HepG2 (cell line): ENCODE measurements at regions not wholly inside any gene's neighbourhood (a gene's known extent, or its start where the extent isn't known, plus 50 kb on each side); places are given as distances from the start of the nearest gene placed in this dataset.
A peak's percentile ranks its signal among the peaks of the same experiment; 100 is the strongest.

ENCODE experiments used
- ATAC-seq: fragments of 200-7000 bp; cut with Tn5 transposase; 3 replicates; pipeline ENCODE4 v1.9.1; 2020; ENCODE audit warnings: mild to moderate bottlenecking, moderate library complexity
- BruUV-seq: library from RNA; stranded (reverse); fragments of 400-500 nt; replicated peaks from 2 replicates; lab custom pipeline; 2021; lab: Mats Ljungman, UMichigan
- CTCF ChIA-PET: fragments of 300-600 bp; formaldehyde crosslinking; extraction: SDS; loops from one replicate; lab custom pipeline; 2021; ENCODE audit warnings: low total read pairs, inconsistent platforms, low intra/inter-chr PET ratio; lab: Yijun Ruan, JAX
- POLR2A ChIA-PET: fragments of 350-600 bp; sonication (Branson Sonifier 250); formaldehyde crosslinking; loops from one replicate; lab custom pipeline; 2020; ENCODE audit warnings: antibody characterized with exemption, inconsistent platforms; lab: Yijun Ruan, JAX
- DNase-seq: peaks from one replicate; pipeline ENCODE4 v3.0.0-alpha.2; 2015; ENCODE audit warnings: low spot score
- FAIRE-seq: peaks from 3 replicates; lab custom pipeline; 2011; peaks lifted over from hg19 to GRCh38; lab: Jason Lieb, UNC
- H2AFZ ChIP-seq: one replicate; pipeline ENCODE4 v1.6.1; 2011; ENCODE audit warnings: low read length, inconsistent platforms
- H3K27ac ChIP-seq: fragments of 300-600 bp; 3 replicates; pipeline ENCODE4 v1.8.0; 2011; ENCODE audit warnings: mixed run types, mild to moderate bottlenecking, mixed read lengths, low read length, inconsistent platforms; ENCODE audit not compliant: insufficient read depth; ENCODE audit errors: extremely low read length
- H3K27me3 ChIP-seq, 2 experiments: fragments of 200-600 bp in 1 of 2; 2 replicates in 1 of 2; 3 replicates in 1 of 2; pipeline versions ENCODE4 v1.6.0 to v1.8.0; 2011; ENCODE audit warnings: low read length in 2 of 2, mild to moderate bottlenecking in 2 of 2, moderate library complexity in 2 of 2, inconsistent platforms in 1 of 2; ENCODE audit not compliant: insufficient read depth in 2 of 2, control insufficient read depth in 1 of 2
- H3K36me3 ChIP-seq, 2 experiments: fragments of 200-600 bp in 1 of 2; replicated peaks in 1 of 2; 2 replicates in 1 of 2; 3 replicates in 1 of 2; pipeline versions ENCODE4 v1.5.1 to v1.8.0; 2011; ENCODE audit warnings: low read length in 2 of 2, inconsistent platforms in 1 of 2; ENCODE audit not compliant: insufficient read depth in 2 of 2, control insufficient read depth in 1 of 2
- H3K4me1 ChIP-seq: 2 replicates; pipeline ENCODE4 v1.5.1; 2012; ENCODE audit warnings: low read length, inconsistent platforms; ENCODE audit not compliant: insufficient read depth
- H3K4me2 ChIP-seq: 2 replicates; pipeline ENCODE4 v1.6.0; 2011; ENCODE audit warnings: low read depth, low read length, inconsistent platforms
- H3K4me3 ChIP-seq, 3 experiments: fragments of 200-600 bp in 1 of 3; sonication (generic), shearing (Covaris generic) in 1 of 3; replicated peaks in 1 of 3; 2 replicates each; pipeline ENCODE4 v1.5.1; 2011 to 2016; ENCODE audit warnings: low read length in 3 of 3, inconsistent platforms in 2 of 3, low read depth in 2 of 3, mild to moderate bottlenecking in 2 of 3, control low read depth in 1 of 3, mixed read lengths in 1 of 3; ENCODE audit not compliant: insufficient read depth in 1 of 3
- H3K79me2 ChIP-seq: one replicate; pipeline ENCODE4 v1.6.1; 2011; ENCODE audit warnings: low read length, inconsistent platforms; ENCODE audit not compliant: insufficient read depth
- H3K9ac ChIP-seq: 2 replicates; pipeline ENCODE4 v1.6.0; 2011; ENCODE audit warnings: mild to moderate bottlenecking, low read depth, low read length, inconsistent platforms; ENCODE audit not compliant: insufficient read depth
- H3K9me3 ChIP-seq: 2 replicates; pipeline ENCODE4 v1.5.1; 2012; ENCODE audit warnings: mild to moderate bottlenecking, low read length
- H4K20me1 ChIP-seq: 2 replicates; pipeline ENCODE4 v1.6.0; 2011; ENCODE audit warnings: inconsistent platforms, mild to moderate bottlenecking, low read length, moderate library complexity; ENCODE audit not compliant: insufficient read depth
- HNF4A ChIP-seq: sonication (generic); formaldehyde crosslinking; IDR thresholded peaks from 2 replicates; pipeline ENCODE4 v1.4.0; 2020; ENCODE audit warnings: missing genetic modification reagents
- KDM5B ChIP-seq: sonication (generic); formaldehyde crosslinking; IDR thresholded peaks from 2 replicates; pipeline ENCODE4 v1.4.0; 2020; ENCODE audit warnings: missing genetic modification reagents, mild to moderate bottlenecking, borderline replicate concordance
- NR2F6 ChIP-seq, 2 experiments: IDR thresholded peaks; 2 replicates each; pipeline ENCODE4 v1.6.1; 2016; ENCODE audit warnings: antibody characterized with exemption in 1 of 2, mild to moderate bottlenecking in 1 of 2
- SALL1 ChIP-seq: sonication (generic); formaldehyde crosslinking; IDR thresholded peaks from 2 replicates; pipeline ENCODE4 v1.8.0; 2022; ENCODE audit warnings: mild to moderate bottlenecking, missing genetic modification reagents
- SOX13 ChIP-seq, 3 experiments: fragments of 450-650 bp in 1 of 3; sonication (generic) in 1 of 3; formaldehyde crosslinking in 1 of 3; IDR thresholded peaks in 2 of 3; conservative IDR thresholded peaks in 1 of 3; 2 replicates each; pipeline versions ENCODE4 v1.5.0 to v1.6.1; 2016 to 2020; ENCODE audit warnings: antibody characterized with exemption in 1 of 3, mild to moderate bottlenecking in 1 of 3, missing compliant biosample characterization in 1 of 3, missing genetic modification reagents in 1 of 3, moderate library complexity in 1 of 3
- SOX5 ChIP-seq: IDR thresholded peaks from 2 replicates; pipeline ENCODE4 v1.6.1; 2016; ENCODE audit warnings: borderline replicate concordance
- SOX6 ChIP-seq, 2 experiments: fragments of 450-650 bp in 1 of 2; sonication (generic) in 1 of 2; formaldehyde crosslinking in 1 of 2; IDR thresholded peaks; 2 replicates each; pipeline versions ENCODE4 v1.4.0 to v1.6.1; 2017 to 2020; ENCODE audit warnings: antibody characterized with exemption in 1 of 2, mild to moderate bottlenecking in 1 of 2, missing genetic modification reagents in 1 of 2
- TEAD3 ChIP-seq: optimal IDR thresholded peaks from 2 replicates; pipeline ENCODE3; 2016; ENCODE audit warnings: borderline replicate concordance
- TFAP4 ChIP-seq: sonication (generic); IDR thresholded peaks from 2 replicates; pipeline ENCODE4 v1.6.1; 2016; ENCODE audit warnings: low read depth, borderline replicate concordance
- XBP1 ChIP-seq: sonication (generic); formaldehyde crosslinking; IDR thresholded peaks from 2 replicates; pipeline ENCODE4 v1.5.0; 2020; ENCODE audit warnings: missing genetic modification reagents
- ZNF574 ChIP-seq: sonication (generic); formaldehyde crosslinking; IDR thresholded peaks from 2 replicates; pipeline ENCODE4 v1.4.0; 2020; ENCODE audit warnings: missing genetic modification reagents
- WGBS: methylation state at CpG from one replicate; pipeline ENCODE4 v1.1.6; 2017; ENCODE audit warnings: low lambda C conversion rate; 5-methylcytosine and 5-hydroxymethylcytosine counted together
- in situ Hi-C: cut with HindIII; loops from 2 replicates; pipeline ENCODE4 v1.10.0; 2017; ENCODE audit warnings: low pct_unique_long_range_greater_than_20kb; ENCODE audit not compliant: extremely low pct_ligation_motif_present
- intact Hi-C: fragments of 100-400 bp; cut with micrococcal nuclease; formaldehyde crosslinking; loops from one replicate; pipeline ENCODE4 v1.10.0; 2022; ENCODE audit not compliant: unreplicated experiment
- TF ChIP-seq, protein P1 (sequence below): sonication (generic); formaldehyde crosslinking; IDR thresholded peaks from 2 replicates; pipeline ENCODE4 v1.5.1; 2020; ENCODE audit warnings: mild to moderate bottlenecking, missing genetic modification reagents
- TF ChIP-seq, protein P2 (sequence below): sonication (generic); formaldehyde crosslinking; IDR thresholded peaks from 2 replicates; pipeline ENCODE4 v1.9.0; 2022; ENCODE audit warnings: missing genetic modification reagents, mild to moderate bottlenecking, borderline replicate concordance

DNA sequence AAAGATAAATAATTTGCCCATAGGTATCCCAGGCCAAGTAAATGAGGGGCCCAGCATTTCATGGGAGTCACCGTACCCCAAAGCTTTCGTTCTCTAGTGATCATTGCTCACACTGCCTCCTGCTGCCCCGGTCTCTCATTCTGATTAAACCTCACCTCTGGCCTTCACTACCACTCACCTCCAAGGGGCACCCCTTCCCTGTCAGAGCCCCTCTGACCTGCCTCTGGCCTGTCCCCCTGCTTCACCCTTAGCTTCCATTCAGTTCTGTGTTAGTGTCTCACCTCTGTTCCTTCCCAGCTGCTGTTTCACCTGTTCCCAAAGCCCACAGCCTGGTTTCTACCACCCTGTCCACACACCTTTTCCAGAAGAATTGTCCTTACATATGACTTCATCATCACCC, 150.3 kb upstream of the E2F8 start (continued):
- no peak for TF ChIP-seq ZNF574 (CRISPR knock-in tag)
- no peak for TF ChIP-seq KDM5B (CRISPR knock-in tag)

- in situ Hi-C loops (no loop called here), intact Hi-C loops (no loop called here)
- ChIA-PET CTCF (no interaction called here), POLR2A (no interaction called here)
- no TSS peak for BruUV-seq
- H3K36me3 ChIP-seq, result no peaks in the 10 kb centered on the region
- H3K27me3 ChIP-seq, result peaks cover 2 to 4% of the 10 kb centered on the region in 2 experiments; a peak in 2 of 5 replicates
- no peaks in the 10 kb centered on the region for H3K79me2 ChIP-seq
- no peak overlapping the region for H2AFZ ChIP-seq
- no peak overlapping the region for H3K9ac ChIP-seq
- H3K9me3 ChIP-seq, result no peaks in the 10 kb centered on the region
- no peaks in the 10 kb centered on the region for H4K20me1 ChIP-seq
- H3K27ac ChIP-seq, result no peak overlapping the region
- peaks cover 10% of the 10 kb centered on the region; the same call in 1 of the 2 replicates for H3K4me1 ChIP-seq
- 10% methylated on average over 3 of the region's 3 CpGs for WGBS
- ATAC-seq, result peak; percentile 81
- H3K4me3 ChIP-seq, result no peak overlapping the region
- no peak overlapping the region for H3K4me2 ChIP-seq
- peak; percentile 27 for DNase-seq
- FAIRE-seq, result no peak
- TF ChIP-seq, protein P1, sequence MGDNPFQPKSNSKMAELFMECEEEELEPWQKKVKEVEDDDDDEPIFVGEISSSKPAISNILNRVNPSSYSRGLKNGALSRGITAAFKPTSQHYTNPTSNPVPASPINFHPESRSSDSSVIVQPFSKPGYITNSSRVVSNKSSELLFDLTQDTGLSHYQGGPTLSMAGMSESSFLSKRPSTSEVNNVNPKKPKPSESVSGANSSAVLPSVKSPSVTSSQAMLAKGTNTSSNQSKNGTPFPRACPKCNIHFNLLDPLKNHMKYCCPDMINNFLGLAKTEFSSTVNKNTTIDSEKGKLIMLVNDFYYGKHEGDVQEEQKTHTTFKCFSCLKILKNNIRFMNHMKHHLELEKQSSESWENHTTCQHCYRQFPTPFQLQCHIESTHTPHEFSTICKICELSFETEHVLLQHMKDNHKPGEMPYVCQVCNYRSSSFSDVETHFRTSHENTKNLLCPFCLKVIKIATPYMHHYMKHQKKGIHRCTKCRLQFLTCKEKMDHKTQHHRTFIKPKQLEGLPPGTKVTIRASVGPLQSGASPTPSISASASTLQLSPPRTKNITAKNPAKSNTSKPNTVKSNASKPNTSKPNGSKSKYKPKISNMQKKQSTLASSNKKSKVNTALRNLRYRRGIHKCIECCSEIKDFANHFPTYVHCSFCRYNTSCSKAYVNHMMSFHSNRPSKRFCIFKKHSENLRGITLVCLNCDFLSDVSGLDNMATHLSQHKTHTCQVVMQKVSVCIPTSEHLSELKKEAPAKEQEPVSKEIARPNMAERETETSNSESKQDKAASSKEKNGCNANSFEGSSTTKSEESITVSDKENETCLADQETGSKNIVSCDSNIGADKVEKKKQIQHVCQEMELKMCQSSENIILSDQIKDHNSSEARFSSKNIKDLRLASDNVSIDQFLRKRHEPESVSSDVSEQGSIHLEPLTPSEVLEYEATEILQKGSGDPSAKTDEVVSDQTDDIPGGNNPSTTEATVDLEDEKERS (CRISPR knock-in tag), result no peak
- 0 out of 2 replicates have a peak, but pooled peaks have one; percentile 16 for TF ChIP-seq TFAP4
- peak; percentile 18 for TF ChIP-seq TEAD3 (CRISPR knock-in tag)
- TF ChIP-seq, protein P2, sequence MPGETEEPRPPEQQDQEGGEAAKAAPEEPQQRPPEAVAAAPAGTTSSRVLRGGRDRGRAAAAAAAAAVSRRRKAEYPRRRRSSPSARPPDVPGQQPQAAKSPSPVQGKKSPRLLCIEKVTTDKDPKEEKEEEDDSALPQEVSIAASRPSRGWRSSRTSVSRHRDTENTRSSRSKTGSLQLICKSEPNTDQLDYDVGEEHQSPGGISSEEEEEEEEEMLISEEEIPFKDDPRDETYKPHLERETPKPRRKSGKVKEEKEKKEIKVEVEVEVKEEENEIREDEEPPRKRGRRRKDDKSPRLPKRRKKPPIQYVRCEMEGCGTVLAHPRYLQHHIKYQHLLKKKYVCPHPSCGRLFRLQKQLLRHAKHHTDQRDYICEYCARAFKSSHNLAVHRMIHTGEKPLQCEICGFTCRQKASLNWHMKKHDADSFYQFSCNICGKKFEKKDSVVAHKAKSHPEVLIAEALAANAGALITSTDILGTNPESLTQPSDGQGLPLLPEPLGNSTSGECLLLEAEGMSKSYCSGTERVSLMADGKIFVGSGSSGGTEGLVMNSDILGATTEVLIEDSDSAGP, result no peak
- peak; percentile 55 for TF ChIP-seq SALL1 (CRISPR knock-in tag)
- no peak for TF ChIP-seq SOX6 (IDR thresholded peaks at IDR 0.05)
- TF ChIP-seq SOX6 (CRISPR knock-in tag; IDR thresholded peaks at IDR 0.05), result peak; percentile 39; the same call in 1 of the 2 replicates
- TF ChIP-seq SOX13 (IDR thresholded peaks at IDR 0.05), result no peak
- peak in 1 of 2 experiments; percentile 11; a peak in 1 of 4 replicates for TF ChIP-seq SOX13 (CRISPR knock-in tag; conservative IDR thresholded peaks at IDR 0.05 in 1 of 2, IDR thresholded peaks at IDR 0.05 in 1 of 2)
- peak; percentile 55 for TF ChIP-seq HNF4A (CRISPR knock-in tag)
- peak; percentile 12; the same call in 1 of the 2 replicates for TF ChIP-seq SOX5 (CRISPR knock-in tag)
- 0 out of 2 replicates have a peak, but pooled peaks have one; percentile 8 for TF ChIP-seq NR2F6 (IDR thresholded peaks at IDR 0.05)
- TF ChIP-seq NR2F6 (CRISPR knock-in tag; IDR thresholded peaks at IDR 0.05), result no peak
- TF ChIP-seq XBP1, result no peak
These were observed 149.1 kb upstream of the E2F8 start for GRCh38 chr11:19389787-19390303.
